ENCODE measurements at regions not wholly inside any gene's neighbourhood (a gene's known extent, or its start where the extent isn't known, plus 50 kb on each side); places are given as distances from the start of the nearest gene placed in this dataset.
"Not testable (repeated sequence)": the region's sequence is repeated elsewhere in the genome, so short reads cannot be mapped to it uniquely, and the experiment has no call there.

DNA sequence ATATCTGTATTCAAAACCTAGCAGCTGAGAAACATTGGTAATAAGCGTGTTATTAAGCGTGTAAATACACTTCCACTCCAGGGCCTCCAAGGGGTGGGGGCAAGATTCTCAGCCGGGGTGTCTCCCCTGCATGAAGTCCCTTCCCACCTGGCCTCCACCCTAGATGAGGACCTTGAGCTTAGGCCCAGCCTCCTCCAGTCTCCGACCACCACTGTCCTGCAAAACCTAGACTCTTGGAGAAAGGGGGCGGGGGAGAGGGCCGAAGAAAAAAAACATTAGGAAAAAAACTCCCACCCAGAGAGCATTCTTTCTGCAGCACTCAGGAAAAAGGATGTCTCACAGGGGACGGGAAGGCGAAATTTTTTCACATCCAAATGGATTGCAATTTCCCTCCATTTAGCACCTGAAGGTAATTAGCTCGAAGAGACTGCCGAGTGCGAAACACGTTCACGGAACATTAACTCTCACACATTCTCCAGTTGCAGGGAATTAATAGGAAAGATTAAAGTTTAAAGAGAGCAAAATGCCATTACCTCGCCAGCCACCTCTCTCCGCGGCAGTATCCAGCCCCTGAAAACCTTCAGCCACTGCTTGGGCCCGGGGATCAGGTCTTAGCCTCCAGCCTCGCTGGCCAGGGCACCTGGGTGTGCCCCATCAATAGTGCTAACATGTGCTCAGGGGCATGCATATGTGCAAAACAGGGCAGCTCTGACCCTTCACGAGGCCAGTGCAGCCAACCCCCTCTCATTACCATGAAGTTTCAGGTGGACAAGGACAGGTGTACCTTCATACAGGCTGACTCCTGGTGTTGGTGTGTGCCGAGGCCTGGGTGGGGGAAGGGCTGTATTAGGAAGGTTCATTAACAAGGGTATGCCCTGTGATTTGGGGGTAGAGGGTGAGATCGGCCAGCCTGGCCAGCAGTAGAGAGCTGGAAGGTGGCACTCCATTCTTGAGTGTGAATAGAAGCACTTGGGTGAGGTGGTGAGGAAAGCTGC is 77.2 kb downstream of the HIF1AN start:
- no peak for DNase-seq

GRCh38 chr10:100613846-100614245 is 78.1 kb downstream of the HIF1AN start:
- no peak for DNase-seq

GRCh38 chr10:100614429-100615095 is 78.8 kb downstream of the HIF1AN start:
- DNase-seq, result no peak

- no peak for DNase-seq
These were observed 79.5 kb downstream of the HIF1AN start for GRCh38 chr10:100615241-100615640.

GRCh38 chr10:100615908-100616307 is 80.2 kb downstream of the HIF1AN start:
- DNase-seq, result no peak

GRCh38 chr10:100618091-100618615 is 82.4 kb downstream of the HIF1AN start:
- peak; percentile 2 to 57 for DNase-seq

DNA sequence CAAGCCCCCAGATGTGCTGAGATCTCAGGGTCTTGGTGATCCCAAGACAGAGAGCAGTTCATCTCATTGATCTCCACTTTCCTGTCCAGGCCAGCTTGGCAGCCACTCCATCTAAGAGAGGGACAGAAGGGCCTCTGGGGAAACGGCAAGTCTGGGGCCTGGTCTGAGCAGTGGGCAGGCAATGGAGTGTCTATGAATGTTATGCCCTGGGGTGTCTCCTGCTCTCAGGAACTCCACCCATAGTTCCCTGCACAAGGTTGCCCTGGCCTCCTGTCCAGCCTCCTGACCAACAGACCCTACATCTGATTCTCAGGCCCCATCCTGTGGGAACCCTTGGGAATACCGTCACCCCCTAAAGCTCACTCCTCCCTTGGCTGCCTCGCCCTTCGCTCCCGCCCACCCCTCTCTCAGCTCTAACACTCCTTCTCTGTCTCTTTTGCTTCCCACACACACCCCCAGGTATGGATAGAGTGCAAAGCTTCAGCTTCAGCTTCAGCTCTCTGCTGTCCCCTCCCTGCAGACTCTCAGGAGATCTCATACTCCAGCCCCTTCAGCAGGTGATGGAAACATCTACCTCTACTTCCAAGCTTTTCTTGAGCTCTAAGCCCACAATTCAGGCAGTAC is 83.0 kb downstream of the HIF1AN start:
- DNase-seq, result no peak

- no peak for DNase-seq
These were observed 84.5 kb downstream of the HIF1AN start for GRCh38 chr10:100620087-100620835.

DNA sequence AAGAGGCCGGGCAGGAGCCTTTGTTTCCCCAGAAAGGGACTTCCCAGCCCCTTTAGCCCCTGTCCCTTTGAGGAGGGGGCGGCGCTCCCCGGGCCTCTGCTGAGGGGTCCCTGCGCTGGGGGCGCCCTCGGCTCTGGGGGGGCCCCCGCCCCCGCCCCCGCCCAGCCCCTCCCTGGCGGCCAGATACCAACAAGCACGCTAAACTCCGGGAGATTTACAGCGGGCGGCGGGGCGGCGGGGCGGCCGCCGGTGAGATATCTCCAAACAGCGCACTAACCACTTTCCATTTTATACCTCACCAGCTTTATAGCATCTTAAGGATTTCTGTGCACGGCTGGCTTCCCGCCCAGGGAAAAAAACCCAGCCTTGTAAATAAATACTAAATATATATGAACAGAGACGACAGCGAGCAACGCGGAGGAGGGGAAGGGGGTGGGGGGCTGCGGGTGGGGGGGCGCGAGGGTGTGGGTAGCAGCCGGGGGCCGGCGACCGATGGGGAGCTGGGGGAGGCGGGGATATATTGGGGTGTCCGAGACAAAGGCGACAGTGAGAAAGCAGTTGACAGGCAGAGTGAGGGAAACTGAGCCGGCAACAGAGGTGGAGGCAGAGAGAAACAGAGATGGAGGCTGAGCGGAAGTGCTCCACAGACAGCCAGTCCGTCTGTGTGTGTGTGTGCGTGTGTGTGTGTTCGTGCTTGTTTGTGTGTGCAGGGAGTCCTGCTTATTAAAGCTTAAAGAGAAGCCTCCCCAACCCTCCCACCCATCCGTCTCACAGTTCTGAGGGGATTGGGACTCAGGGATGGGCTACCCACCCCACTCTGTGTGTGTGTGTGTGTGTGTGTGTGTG is 85.8 kb downstream of the HIF1AN start:
- no peak for DNase-seq

GRCh38 chr10:100622946-100623345 is 87.2 kb downstream of the HIF1AN start:
- DNase-seq, result no peak

GRCh38 chr10:100623521-100624230 is 87.9 kb downstream of the HIF1AN start:
- DNase-seq, result no peak

GRCh38 chr10:100624298-100624697 is 88.6 kb downstream of the HIF1AN start:
- no peak for DNase-seq

- no peak for DNase-seq
These were observed 90.1 kb downstream of the HIF1AN start for GRCh38 chr10:100625816-100626215.

- DNase-seq, result peak; percentile 27 to 48
These were observed 92.3 kb downstream of the HIF1AN start for GRCh38 chr10:100628061-100628460.

- DNase-seq, result no peak
These were observed 95.4 kb downstream of the HIF1AN start for GRCh38 chr10:100631192-100631591.

- DNase-seq, result no peak
These were observed 96.3 kb downstream of the HIF1AN start for GRCh38 chr10:100632027-100632426.

- DNase-seq, result no peak
These were observed 98.3 kb downstream of the HIF1AN start for GRCh38 chr10:100634034-100634433.

- DNase-seq, result no peak
These were observed 101.3 kb downstream of the HIF1AN start for GRCh38 chr10:100636848-100637553.

DNA sequence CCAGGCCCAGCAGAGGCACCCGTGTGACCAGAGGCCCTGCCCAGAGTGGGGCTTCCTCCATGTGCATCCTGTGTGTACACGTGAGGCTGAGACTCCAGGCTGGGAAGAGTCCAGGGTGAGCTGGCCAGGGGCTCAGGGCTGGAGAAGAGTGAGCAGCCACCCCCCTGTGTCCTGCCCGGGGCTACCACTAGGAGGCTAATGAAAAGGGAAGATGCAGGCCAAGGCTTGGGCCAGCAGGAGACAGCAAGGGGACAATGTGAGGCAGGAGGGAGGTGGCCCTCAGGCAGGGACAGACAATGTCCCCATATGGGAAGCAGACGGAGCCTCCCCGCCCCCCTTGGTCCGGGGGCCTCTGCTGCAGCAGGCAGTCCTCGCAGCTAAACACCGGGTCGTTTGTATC is 102.0 kb downstream of the HIF1AN start:
- peak in 1 of 2 experiments; percentile 57 for DNase-seq

DNA sequence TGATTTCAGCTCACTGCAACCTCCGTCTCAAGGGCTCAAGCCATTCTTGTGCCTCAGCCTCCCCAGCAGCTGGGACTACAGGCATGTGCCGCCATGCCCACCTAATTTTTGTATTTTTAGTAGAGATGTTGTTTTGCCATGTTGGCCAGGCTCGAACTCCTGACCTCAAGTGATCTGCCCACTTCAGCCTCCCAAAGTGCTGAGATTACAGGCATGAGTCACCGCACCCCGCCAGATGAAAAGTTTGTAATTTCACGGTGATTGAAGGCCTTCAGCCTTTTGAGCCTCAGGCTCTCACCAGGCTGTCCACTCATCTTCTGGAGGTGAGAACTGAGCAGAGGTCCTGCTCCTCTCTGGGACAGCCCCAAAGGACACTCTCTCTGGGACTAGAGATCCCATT is 103.2 kb downstream of the HIF1AN start:
- DNase-seq, result not testable (repeated sequence)
